OCI-LY7 (cell line): ENCODE measurements at regions not wholly inside any gene's neighbourhood (a gene's known extent, or its start where the extent isn't known, plus 50 kb on each side); places are given as distances from the start of the nearest gene placed in this dataset.

Source experiments
- BruUV-seq: library from RNA; stranded (reverse); fragments of 400-500 nt; replicated peaks from 2 replicates; lab custom pipeline; 2021; lab: Mats Ljungman, UMichigan
- CTCF ChIA-PET: fragments of 300-600 bp; sonication (Branson Sonifier 250); formaldehyde crosslinking; loops from one replicate; lab custom pipeline; 2022; ENCODE audit warnings: antibody characterized with exemption; ENCODE audit not compliant: unreplicated experiment; lab: Charles Lee
- POLR2A ChIA-PET: fragments of 300-600 bp; sonication (Branson Sonifier 250); formaldehyde crosslinking; loops from one replicate; lab custom pipeline; 2022; ENCODE audit warnings: antibody characterized with exemption; lab: Charles Lee
- DNase-seq: peaks from one replicate; pipeline ENCODE4 v3.0.0-alpha.2; 2015; ENCODE audit warnings: low spot score
- H2AFZ ChIP-seq: fragments of 200-600 bp; sonication (generic), shearing (Covaris generic); 2 replicates; pipeline ENCODE4 v1.6.1; 2014; ENCODE audit warnings: mild to moderate bottlenecking, antibody characterized with exemption, low read length, moderate library complexity
- H3K27ac ChIP-seq: fragments of 200-600 bp; sonication (generic); 2 replicates; pipeline ENCODE4 v1.5.1; 2014; ENCODE audit warnings: mixed run types, low read depth, mild to moderate bottlenecking, moderate library complexity, low read length, inconsistent platforms; ENCODE audit not compliant: poor library complexity, severe bottlenecking
- H3K36me3 ChIP-seq: fragments of 200-600 bp; sonication (generic); 2 replicates; pipeline ENCODE4 v1.6.1; 2014; ENCODE audit warnings: mild to moderate bottlenecking, antibody characterized with exemption, low read length, moderate library complexity, mixed read lengths; ENCODE audit not compliant: insufficient read depth
- H3K4me1 ChIP-seq: fragments of 200-600 bp; sonication (generic); 2 replicates; pipeline ENCODE4 v1.5.1; 2014; ENCODE audit warnings: mild to moderate bottlenecking, low read length; ENCODE audit not compliant: insufficient read depth, poor library complexity, severe bottlenecking
- H3K4me2 ChIP-seq: fragments of 200-600 bp; sonication (generic); 2 replicates; pipeline ENCODE4 v1.6.1; 2014; ENCODE audit warnings: mild to moderate bottlenecking, low read length
- H3K4me3 ChIP-seq: fragments of 200-600 bp; sonication (generic); 2 replicates; pipeline ENCODE4 v1.5.1; 2014; ENCODE audit warnings: mild to moderate bottlenecking, low read depth, low read length; ENCODE audit not compliant: poor library complexity, severe bottlenecking
- H3K79me2 ChIP-seq: fragments of 200-600 bp; sonication (generic); 2 replicates; pipeline ENCODE4 v1.6.1; 2016; ENCODE audit warnings: low read depth, mild to moderate bottlenecking, low read length, moderate library complexity, mixed read lengths; ENCODE audit not compliant: insufficient read depth
- H3K9me2 ChIP-seq: fragments of 200-600 bp; sonication (generic); 2 replicates; pipeline ENCODE4 v1.6.1; 2016; ENCODE audit warnings: mild to moderate bottlenecking, low read length, mixed read lengths; ENCODE audit not compliant: insufficient read depth
- H3K9me3 ChIP-seq: fragments of 200-600 bp; sonication (generic); 2 replicates; pipeline ENCODE4 v1.6.1; 2014; ENCODE audit warnings: mild to moderate bottlenecking, mixed run types, low read length, mixed read lengths
- H4K20me1 ChIP-seq: fragments of 200-600 bp; sonication (generic); 2 replicates; pipeline ENCODE4 v1.6.1; 2014; ENCODE audit warnings: mild to moderate bottlenecking, antibody characterized with exemption, low read length, moderate library complexity, mixed read lengths; ENCODE audit not compliant: insufficient read depth
- EZH2phosphoT487 ChIP-seq: fragments of 200-600 bp; sonication (generic); IDR thresholded peaks from 2 replicates; pipeline ENCODE4 v1.6.1; 2018; ENCODE audit warnings: low read depth, borderline replicate concordance, mild to moderate bottlenecking, mixed run types, antibody characterized with exemption, low read length, moderate library complexity, mixed read lengths
- intact Hi-C: fragments of 100-400 bp; cut with micrococcal nuclease; formaldehyde crosslinking; loops from one replicate; pipeline ENCODE4 v1.10.0; 2022; ENCODE audit not compliant: unreplicated experiment
- TF ChIP-seq, protein P1 (sequence below): fragments of 200-600 bp; sonication (generic); conservative IDR thresholded peaks from 2 replicates; pipeline ENCODE4 v1.5.1; 2014; ENCODE audit warnings: mild to moderate bottlenecking, antibody characterized with exemption, low read length, moderate library complexity, mixed read lengths

DNA sequence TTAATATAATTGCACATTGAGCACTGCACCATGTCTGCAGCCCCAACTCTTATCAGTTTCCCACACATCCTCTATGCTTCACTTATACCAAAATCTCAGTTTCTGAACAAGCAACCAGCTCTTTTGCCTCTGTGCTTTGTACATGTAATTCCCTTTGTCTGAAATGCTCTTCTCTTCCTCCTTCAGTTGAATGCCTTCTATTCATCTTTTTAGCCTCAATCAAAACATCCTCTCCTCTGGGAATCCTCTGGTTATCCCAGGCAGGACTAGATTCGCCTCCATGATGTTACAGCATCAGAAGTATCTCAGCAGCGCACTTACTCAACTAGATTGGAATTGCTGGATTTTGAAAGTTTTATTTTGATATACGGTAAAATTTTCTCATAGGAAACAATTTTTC is 143.3 kb downstream of the GAS1 start:
- H3K4me1 ChIP-seq, result no peaks in the 10 kb centered on the region
- intact Hi-C loops, result no loop called here
- H2AFZ ChIP-seq, result no peak overlapping the region
- ChIA-PET POLR2A (no interaction called here), CTCF (no interaction called here)
- TF ChIP-seq EZH2phosphoT487, result no peak
- TF ChIP-seq, protein P1, sequence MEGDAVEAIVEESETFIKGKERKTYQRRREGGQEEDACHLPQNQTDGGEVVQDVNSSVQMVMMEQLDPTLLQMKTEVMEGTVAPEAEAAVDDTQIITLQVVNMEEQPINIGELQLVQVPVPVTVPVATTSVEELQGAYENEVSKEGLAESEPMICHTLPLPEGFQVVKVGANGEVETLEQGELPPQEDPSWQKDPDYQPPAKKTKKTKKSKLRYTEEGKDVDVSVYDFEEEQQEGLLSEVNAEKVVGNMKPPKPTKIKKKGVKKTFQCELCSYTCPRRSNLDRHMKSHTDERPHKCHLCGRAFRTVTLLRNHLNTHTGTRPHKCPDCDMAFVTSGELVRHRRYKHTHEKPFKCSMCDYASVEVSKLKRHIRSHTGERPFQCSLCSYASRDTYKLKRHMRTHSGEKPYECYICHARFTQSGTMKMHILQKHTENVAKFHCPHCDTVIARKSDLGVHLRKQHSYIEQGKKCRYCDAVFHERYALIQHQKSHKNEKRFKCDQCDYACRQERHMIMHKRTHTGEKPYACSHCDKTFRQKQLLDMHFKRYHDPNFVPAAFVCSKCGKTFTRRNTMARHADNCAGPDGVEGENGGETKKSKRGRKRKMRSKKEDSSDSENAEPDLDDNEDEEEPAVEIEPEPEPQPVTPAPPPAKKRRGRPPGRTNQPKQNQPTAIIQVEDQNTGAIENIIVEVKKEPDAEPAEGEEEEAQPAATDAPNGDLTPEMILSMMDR, result no peak
- H3K9me2 ChIP-seq, result no peaks in the 10 kb centered on the region
- no peaks in the 10 kb centered on the region for H3K9me3 ChIP-seq
- no TSS peak for BruUV-seq
- H3K4me2 ChIP-seq, result no peak overlapping the region
- no peak overlapping the region for H3K4me3 ChIP-seq
- no peak overlapping the region for H3K27ac ChIP-seq
- DNase-seq, result no peak
- H4K20me1 ChIP-seq, result no peaks in the 10 kb centered on the region
- H3K36me3 ChIP-seq, result no peaks in the 10 kb centered on the region
- no peaks in the 10 kb centered on the region for H3K79me2 ChIP-seq

DNA sequence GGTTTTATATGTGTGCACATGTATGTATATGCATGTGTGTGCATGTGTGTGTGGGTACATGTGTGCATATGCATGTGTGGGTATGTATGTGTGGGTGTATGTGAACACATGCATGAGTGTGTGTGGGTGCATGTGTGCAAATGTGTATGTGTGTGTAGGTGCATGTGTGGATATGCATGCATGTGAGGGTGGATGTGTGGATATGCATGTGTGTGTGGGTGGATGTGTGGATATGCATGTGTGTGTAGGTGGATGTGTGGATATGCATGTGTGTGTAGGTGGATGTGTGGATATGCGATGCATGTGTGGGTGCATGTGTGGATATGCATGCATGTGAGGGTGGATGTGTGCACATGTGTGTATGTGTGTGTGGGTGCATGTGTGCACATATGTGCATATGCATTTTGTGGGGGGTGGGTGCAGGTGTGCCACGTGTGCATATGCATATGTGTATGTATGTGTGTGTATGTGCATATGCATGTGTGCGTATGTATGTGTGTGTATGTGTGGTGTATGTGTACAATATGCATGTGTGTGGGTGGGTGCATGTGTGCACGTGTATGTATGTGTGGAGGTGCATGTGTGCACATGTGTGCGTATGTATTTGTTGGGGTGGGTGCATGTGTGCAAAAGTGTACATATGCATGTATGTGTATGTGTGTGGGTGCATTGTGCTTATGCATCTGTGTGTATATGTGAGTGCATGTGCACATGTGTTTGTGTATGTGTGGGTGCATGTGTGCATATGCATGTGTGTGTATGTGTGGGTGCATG is 144.2 kb downstream of the GAS1 start:
- TF ChIP-seq, protein P1, result no peak
- no peak for TF ChIP-seq EZH2phosphoT487
- Histone ChIP-seq H3K27ac (no peak overlapping the region), H3K4me3 (no peak overlapping the region), H3K9me2 (no peaks in the 10 kb centered on the region), H2AFZ (no peak overlapping the region), H3K79me2 (no peaks in the 10 kb centered on the region), H4K20me1 (no peaks in the 10 kb centered on the region), H3K36me3 (no peaks in the 10 kb centered on the region), H3K4me2 (no peak overlapping the region), H3K9me3 (no peaks in the 10 kb centered on the region), H3K4me1 (no peaks in the 10 kb centered on the region)
- intact Hi-C loops, result no loop called here
- ChIA-PET POLR2A (no interaction called here), CTCF (no interaction called here)
- no TSS peak for BruUV-seq
- no peak for DNase-seq

DNA sequence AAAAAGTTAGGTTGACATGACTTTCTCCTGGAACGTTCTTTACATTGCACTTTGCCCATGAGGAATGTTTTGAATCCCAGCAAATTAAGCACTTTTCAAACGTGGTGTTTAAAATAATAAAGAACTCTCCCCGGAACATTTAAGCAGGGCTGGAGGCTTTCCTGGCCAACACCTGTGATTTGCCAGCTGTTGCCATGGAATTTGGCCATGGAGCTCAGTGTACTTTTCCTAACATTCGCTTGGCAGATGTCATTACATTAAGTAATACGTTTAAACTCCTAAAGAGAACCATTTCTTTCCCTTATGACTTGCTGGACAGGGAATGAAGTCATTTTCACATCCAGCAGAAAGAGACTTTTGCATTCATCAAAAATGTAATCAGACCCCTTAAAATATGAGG is 146.1 kb downstream of the GAS1 start:
- Histone ChIP-seq H3K4me3 (no peak overlapping the region), H2AFZ (no peak overlapping the region), H3K4me2 (no peak overlapping the region), H3K79me2 (no peaks in the 10 kb centered on the region), H3K9me2 (no peaks in the 10 kb centered on the region), H4K20me1 (no peaks in the 10 kb centered on the region), H3K36me3 (no peaks in the 10 kb centered on the region), H3K4me1 (no peaks in the 10 kb centered on the region), H3K27ac (no peak overlapping the region), H3K9me3 (no peaks in the 10 kb centered on the region)
- intact Hi-C loops, result no loop called here
- ChIA-PET CTCF (no interaction called here), POLR2A (no interaction called here)
- no TSS peak for BruUV-seq
- TF ChIP-seq, protein P1, result no peak
- TF ChIP-seq EZH2phosphoT487, result no peak
- no peak for DNase-seq
